Panc1 (cell line): ENCODE measurements at regions not wholly inside any gene's neighbourhood (a gene's known extent, or its start where the extent isn't known, plus 50 kb on each side); places are given as distances from the start of the nearest gene placed in this dataset.

Source experiments
- ATAC-seq: fragments of 200-7000 bp; cut with Tn5 transposase; 2 replicates; pipeline ENCODE4 v1.9.1; 2020; ENCODE audit warnings: mild to moderate bottlenecking, moderate library complexity
- BruUV-seq: library from RNA; stranded (reverse); fragments of 400-500 nt; replicated peaks from 2 replicates; lab custom pipeline; 2021; lab: Mats Ljungman, UMichigan
- CTCF ChIA-PET: fragments of 300-600 bp; sonication (Branson Sonifier 250); formaldehyde crosslinking; loops from one replicate; lab custom pipeline; 2022; ENCODE audit warnings: antibody characterized with exemption; lab: Charles Lee
- POLR2A ChIA-PET: fragments of 300-600 bp; sonication (Branson Sonifier 250); formaldehyde crosslinking; loops from one replicate; lab custom pipeline; 2022; ENCODE audit warnings: antibody characterized with exemption; lab: Charles Lee
- DNase-seq: peaks from one replicate; pipeline ENCODE4 v3.0.0-alpha.2; 2010; ENCODE audit warnings: low read depth, low spot score
- H3K27ac ChIP-seq: 2 replicates; pipeline ENCODE4 v1.5.1; 2011; ENCODE audit warnings: mild to moderate bottlenecking, low read length, inconsistent platforms
- H3K27me3 ChIP-seq: fragments of 200-500 bp; sonication (Bioruptor generic); 2 replicates; pipeline ENCODE4 v1.6.0; 2014; ENCODE audit warnings: low read length, inconsistent platforms; ENCODE audit not compliant: control insufficient read depth, insufficient read depth
- H3K36me3 ChIP-seq: fragments of 200-500 bp; sonication (Bioruptor generic); 2 replicates; pipeline ENCODE4 v1.5.1; 2014; ENCODE audit warnings: inconsistent platforms, mild to moderate bottlenecking, low read length, moderate library complexity; ENCODE audit not compliant: control insufficient read depth, insufficient read depth
- H3K4me1 ChIP-seq: 2 replicates; pipeline ENCODE4 v1.5.1; 2011; ENCODE audit warnings: inconsistent platforms, mild to moderate bottlenecking, low read length, moderate library complexity; ENCODE audit not compliant: control insufficient read depth, insufficient read depth
- H3K4me3 ChIP-seq, 2 experiments: 2 replicates each; pipeline ENCODE4 v1.5.1; 2011 to 2012; ENCODE audit warnings: low read depth in 2 of 2, low read length in 2 of 2, mild to moderate bottlenecking in 2 of 2, inconsistent platforms in 1 of 2, moderate library complexity in 1 of 2
- H3K9me3 ChIP-seq: fragments of 200-500 bp; sonication (Bioruptor generic); 2 replicates; pipeline ENCODE4 v1.5.1; 2014; ENCODE audit warnings: low read depth, mild to moderate bottlenecking, inconsistent platforms, low read length, moderate library complexity; ENCODE audit not compliant: control insufficient read depth, insufficient read depth
- POLR2AphosphoS5 ChIP-seq: IDR thresholded peaks from 2 replicates; pipeline ENCODE4 v1.6.1; 2012; ENCODE audit warnings: mild to moderate bottlenecking, low read depth, low read length, moderate library complexity
- SIN3A ChIP-seq: IDR thresholded peaks from 2 replicates; pipeline ENCODE4 v1.6.1; 2012; ENCODE audit warnings: low read depth, mild to moderate bottlenecking, low read length, moderate library complexity, borderline replicate concordance; ENCODE audit not compliant: insufficient read depth
- TCF7L2 ChIP-seq: IDR thresholded peaks from 2 replicates; pipeline ENCODE4 v1.6.1; 2011; ENCODE audit warnings: mild to moderate bottlenecking, low read depth, low read length, inconsistent platforms
- in situ Hi-C: cut with HindIII; loops from 2 replicates; pipeline ENCODE4 v1.10.0; 2016; ENCODE audit warnings: low sequenced_read_pairs, low pct_unique_long_range_greater_than_20kb
- intact Hi-C: fragments of 100-400 bp; cut with micrococcal nuclease; formaldehyde crosslinking; loops from one replicate; pipeline ENCODE4 v1.10.0; 2022; ENCODE audit not compliant: unreplicated experiment
- TF ChIP-seq, protein P1 (sequence below): fragments of 450-650 bp; IDR thresholded peaks from 2 replicates; pipeline ENCODE4 v1.5.1; 2017; ENCODE audit warnings: mild to moderate bottlenecking
- TF ChIP-seq, protein P2 (sequence below), 2 experiments: IDR thresholded peaks; 2 replicates each; pipeline ENCODE4 v1.6.1; 2011 to 2012; ENCODE audit warnings: low read depth in 2 of 2, control low read depth in 1 of 2, low read length in 1 of 2, mild to moderate bottlenecking in 1 of 2, moderate library complexity in 1 of 2; ENCODE audit not compliant: insufficient read depth in 1 of 2

DNA sequence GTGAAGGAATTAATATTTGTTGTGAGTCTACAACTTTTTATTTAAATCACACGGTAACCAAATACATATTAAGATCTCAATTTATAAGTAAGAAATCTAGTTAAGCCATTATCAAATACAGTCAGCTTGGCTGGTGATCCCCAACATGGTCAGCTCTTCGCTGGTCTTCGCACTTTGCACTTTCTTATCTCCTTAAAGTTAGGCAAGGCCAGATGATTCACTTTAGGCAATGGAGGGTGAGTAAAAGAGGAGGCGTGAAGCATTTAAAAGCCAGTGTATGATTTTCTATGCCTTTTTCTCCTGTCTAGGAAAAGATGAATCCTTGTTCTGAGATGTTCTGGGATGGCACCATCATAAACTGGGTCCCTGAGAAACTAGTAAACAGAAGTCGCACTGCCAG lies 793.7 kb upstream of the ARGLU1 start:
- intact Hi-C loops = no loop called here
- no peak overlapping the region for H3K27ac ChIP-seq
- BruUV-seq = no TSS peak
- no peaks in the 10 kb centered on the region for H3K9me3 ChIP-seq
- no peaks in the 10 kb centered on the region for H3K36me3 ChIP-seq
- TF ChIP-seq SIN3A = no peak
- TF ChIP-seq, protein P1, sequence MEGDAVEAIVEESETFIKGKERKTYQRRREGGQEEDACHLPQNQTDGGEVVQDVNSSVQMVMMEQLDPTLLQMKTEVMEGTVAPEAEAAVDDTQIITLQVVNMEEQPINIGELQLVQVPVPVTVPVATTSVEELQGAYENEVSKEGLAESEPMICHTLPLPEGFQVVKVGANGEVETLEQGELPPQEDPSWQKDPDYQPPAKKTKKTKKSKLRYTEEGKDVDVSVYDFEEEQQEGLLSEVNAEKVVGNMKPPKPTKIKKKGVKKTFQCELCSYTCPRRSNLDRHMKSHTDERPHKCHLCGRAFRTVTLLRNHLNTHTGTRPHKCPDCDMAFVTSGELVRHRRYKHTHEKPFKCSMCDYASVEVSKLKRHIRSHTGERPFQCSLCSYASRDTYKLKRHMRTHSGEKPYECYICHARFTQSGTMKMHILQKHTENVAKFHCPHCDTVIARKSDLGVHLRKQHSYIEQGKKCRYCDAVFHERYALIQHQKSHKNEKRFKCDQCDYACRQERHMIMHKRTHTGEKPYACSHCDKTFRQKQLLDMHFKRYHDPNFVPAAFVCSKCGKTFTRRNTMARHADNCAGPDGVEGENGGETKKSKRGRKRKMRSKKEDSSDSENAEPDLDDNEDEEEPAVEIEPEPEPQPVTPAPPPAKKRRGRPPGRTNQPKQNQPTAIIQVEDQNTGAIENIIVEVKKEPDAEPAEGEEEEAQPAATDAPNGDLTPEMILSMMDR = no peak
- TF ChIP-seq, protein P2, sequence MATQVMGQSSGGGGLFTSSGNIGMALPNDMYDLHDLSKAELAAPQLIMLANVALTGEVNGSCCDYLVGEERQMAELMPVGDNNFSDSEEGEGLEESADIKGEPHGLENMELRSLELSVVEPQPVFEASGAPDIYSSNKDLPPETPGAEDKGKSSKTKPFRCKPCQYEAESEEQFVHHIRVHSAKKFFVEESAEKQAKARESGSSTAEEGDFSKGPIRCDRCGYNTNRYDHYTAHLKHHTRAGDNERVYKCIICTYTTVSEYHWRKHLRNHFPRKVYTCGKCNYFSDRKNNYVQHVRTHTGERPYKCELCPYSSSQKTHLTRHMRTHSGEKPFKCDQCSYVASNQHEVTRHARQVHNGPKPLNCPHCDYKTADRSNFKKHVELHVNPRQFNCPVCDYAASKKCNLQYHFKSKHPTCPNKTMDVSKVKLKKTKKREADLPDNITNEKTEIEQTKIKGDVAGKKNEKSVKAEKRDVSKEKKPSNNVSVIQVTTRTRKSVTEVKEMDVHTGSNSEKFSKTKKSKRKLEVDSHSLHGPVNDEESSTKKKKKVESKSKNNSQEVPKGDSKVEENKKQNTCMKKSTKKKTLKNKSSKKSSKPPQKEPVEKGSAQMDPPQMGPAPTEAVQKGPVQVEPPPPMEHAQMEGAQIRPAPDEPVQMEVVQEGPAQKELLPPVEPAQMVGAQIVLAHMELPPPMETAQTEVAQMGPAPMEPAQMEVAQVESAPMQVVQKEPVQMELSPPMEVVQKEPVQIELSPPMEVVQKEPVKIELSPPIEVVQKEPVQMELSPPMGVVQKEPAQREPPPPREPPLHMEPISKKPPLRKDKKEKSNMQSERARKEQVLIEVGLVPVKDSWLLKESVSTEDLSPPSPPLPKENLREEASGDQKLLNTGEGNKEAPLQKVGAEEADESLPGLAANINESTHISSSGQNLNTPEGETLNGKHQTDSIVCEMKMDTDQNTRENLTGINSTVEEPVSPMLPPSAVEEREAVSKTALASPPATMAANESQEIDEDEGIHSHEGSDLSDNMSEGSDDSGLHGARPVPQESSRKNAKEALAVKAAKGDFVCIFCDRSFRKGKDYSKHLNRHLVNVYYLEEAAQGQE (IDR thresholded peaks at IDR 0.05; ENCODE audit: insufficient read depth in 1 of 2, low read depth in 2 of 2, low read length in 1 of 2) = no peak
- no peak for TF ChIP-seq TCF7L2
- no peak for TF ChIP-seq POLR2AphosphoS5
- no peak overlapping the region for H3K4me3 ChIP-seq
- H3K4me1 ChIP-seq = no peaks in the 10 kb centered on the region
- in situ Hi-C loops = no loop called here
- H3K27me3 ChIP-seq = no peaks in the 10 kb centered on the region
- ATAC-seq = no peak
- ChIA-PET CTCF (no interaction called here), POLR2A (no interaction called here)
- no peak for DNase-seq

DNA sequence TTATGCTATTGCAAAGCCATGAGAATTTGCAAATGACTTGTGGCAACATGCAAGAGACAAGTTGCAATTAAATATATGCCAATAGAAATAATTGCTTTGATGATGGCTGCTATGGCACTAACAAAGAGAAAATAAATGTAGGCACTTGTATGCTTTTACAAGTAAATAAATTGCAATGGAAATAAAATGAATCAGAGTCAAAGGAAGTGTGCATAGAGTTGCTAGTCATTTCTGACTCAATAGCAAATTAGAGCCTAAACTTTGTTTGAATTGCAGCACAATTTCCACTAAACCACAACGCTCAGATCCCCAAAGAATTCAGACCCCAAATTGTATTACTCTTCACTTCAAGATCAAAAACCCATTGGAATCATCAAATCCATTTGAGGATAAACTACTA lies 792.1 kb upstream of the ARGLU1 start:
- Histone ChIP-seq H3K4me3 (no peak overlapping the region), H3K27me3 (no peaks in the 10 kb centered on the region), H3K9me3 (no peaks in the 10 kb centered on the region), H3K27ac (no peak overlapping the region), H3K36me3 (no peaks in the 10 kb centered on the region), H3K4me1 (no peaks in the 10 kb centered on the region)
- intact Hi-C loops = no loop called here
- DNase-seq (no peak), ATAC-seq (no peak)
- in situ Hi-C loops = no loop called here
- CTCF ChIA-PET = no interaction called here
- BruUV-seq = no TSS peak
- TF ChIP-seq, protein P2 (IDR thresholded peaks at IDR 0.05; ENCODE audit: insufficient read depth in 1 of 2, low read depth in 2 of 2, low read length in 1 of 2) = no peak
- no peak for TF ChIP-seq POLR2AphosphoS5
- no peak for TF ChIP-seq TCF7L2
- no peak for TF ChIP-seq SIN3A
- POLR2A ChIA-PET = no interaction called here
